GM19099 (cell line): ENCODE measurements at regions not wholly inside any gene's neighbourhood (a gene's known extent, or its start where the extent isn't known, plus 50 kb on each side); places are given as distances from the start of the nearest gene placed in this dataset.

Experiments used
- POLR2A ChIP-seq: IDR thresholded peaks from 3 replicates; pipeline ENCODE4 v1.6.1; 2011; ENCODE audit warnings: low read depth; ENCODE audit not compliant: insufficient read length; ENCODE audit errors: extremely low read depth

GRCh38 chr12:90342081-90342480 lies 612.9 kb downstream of the CCER1 start:
- TF ChIP-seq POLR2A: no peak

GRCh38 chr12:90339837-90340236 lies 615.1 kb downstream of the CCER1 start:
- TF ChIP-seq POLR2A: no peak

GRCh38 chr12:90338365-90338764 lies 616.6 kb downstream of the CCER1 start:
- no peak for TF ChIP-seq POLR2A

- no peak for TF ChIP-seq POLR2A
These were observed 618.0 kb downstream of the CCER1 start for GRCh38 chr12:90337018-90337417.

GRCh38 chr12:90335566-90335965 lies 619.4 kb downstream of the CCER1 start:
- no peak for TF ChIP-seq POLR2A

- no peak for TF ChIP-seq POLR2A
These were observed 621.0 kb downstream of the CCER1 start for GRCh38 chr12:90333939-90334338.

- no peak for TF ChIP-seq POLR2A
These were observed 621.6 kb downstream of the CCER1 start for GRCh38 chr12:90333424-90333823.

- TF ChIP-seq POLR2A: no peak
These were observed 623.2 kb downstream of the CCER1 start for GRCh38 chr12:90331821-90332220.

GRCh38 chr12:90331262-90331661 lies 622.6 kb upstream of the ATP2B1 start:
- no peak for TF ChIP-seq POLR2A

GRCh38 chr12:90327793-90328743 lies 619.4 kb upstream of the ATP2B1 start:
- TF ChIP-seq POLR2A: no peak

- TF ChIP-seq POLR2A: no peak
These were observed 614.6 kb upstream of the ATP2B1 start for GRCh38 chr12:90323217-90323616.

GRCh38 chr12:90322006-90322405 lies 613.4 kb upstream of the ATP2B1 start:
- no peak for TF ChIP-seq POLR2A

- no peak for TF ChIP-seq POLR2A
These were observed 612.7 kb upstream of the ATP2B1 start for GRCh38 chr12:90321369-90321768.

GRCh38 chr12:90311561-90311960 lies 602.9 kb upstream of the ATP2B1 start:
- no peak for TF ChIP-seq POLR2A

- TF ChIP-seq POLR2A: no peak
These were observed 596.7 kb upstream of the ATP2B1 start for GRCh38 chr12:90305379-90305778.

GRCh38 chr12:90304231-90304630 lies 595.6 kb upstream of the ATP2B1 start:
- TF ChIP-seq POLR2A: no peak

GRCh38 chr12:90303771-90304170 lies 595.1 kb upstream of the ATP2B1 start:
- TF ChIP-seq POLR2A: no peak

GRCh38 chr12:90301561-90302133 lies 593.0 kb upstream of the ATP2B1 start:
- no peak for TF ChIP-seq POLR2A
